Upper lobe of right lung (tissue), 1 donor: ENCODE measurements at regions not wholly inside any gene's neighbourhood (a gene's known extent, or its start where the extent isn't known, plus 50 kb on each side); places are given as distances from the start of the nearest gene placed in this dataset.

Experiments used
- ATAC-seq: fragments of 200-7000 bp; cut with Tn5 transposase; one replicate; pipeline ENCODE4 v1.9.1; 2020; ENCODE audit warnings: mild to moderate bottlenecking, moderate library complexity
- DNase-seq: peaks from one replicate; pipeline ENCODE4 v3.0.0-alpha.2; 2020
- H3K27ac ChIP-seq: fragments of 200-600 bp; one replicate; pipeline ENCODE4 v1.8.0; 2022
- H3K27me3 ChIP-seq: fragments of 200-600 bp; one replicate; pipeline ENCODE4 v1.8.0; 2022; ENCODE audit warnings: mild to moderate bottlenecking
- H3K36me3 ChIP-seq: fragments of 200-600 bp; one replicate; pipeline ENCODE4 v1.8.0; 2022
- H3K4me1 ChIP-seq: fragments of 200-600 bp; one replicate; pipeline ENCODE4 v1.8.0; 2022
- H3K4me3 ChIP-seq: fragments of 200-600 bp; one replicate; pipeline ENCODE4 v1.8.0; 2022; ENCODE audit warnings: mild to moderate bottlenecking
- H3K9me3 ChIP-seq: fragments of 200-600 bp; one replicate; pipeline ENCODE4 v1.8.0; 2022
- intact Hi-C: fragments of 100-400 bp; cut with DNase I; formaldehyde crosslinking; loops from one replicate; pipeline ENCODE4 v1.11.0; 2022
- TF ChIP-seq, protein P1 (sequence below): fragments of 200-600 bp; IDR thresholded peaks from one replicate; pipeline ENCODE4 v1.8.0; 2022; ENCODE audit warnings: antibody characterized with exemption
- donor health status: DM: no; HTN: yes; CAD: no; lungs with severe emphysema.

DNA sequence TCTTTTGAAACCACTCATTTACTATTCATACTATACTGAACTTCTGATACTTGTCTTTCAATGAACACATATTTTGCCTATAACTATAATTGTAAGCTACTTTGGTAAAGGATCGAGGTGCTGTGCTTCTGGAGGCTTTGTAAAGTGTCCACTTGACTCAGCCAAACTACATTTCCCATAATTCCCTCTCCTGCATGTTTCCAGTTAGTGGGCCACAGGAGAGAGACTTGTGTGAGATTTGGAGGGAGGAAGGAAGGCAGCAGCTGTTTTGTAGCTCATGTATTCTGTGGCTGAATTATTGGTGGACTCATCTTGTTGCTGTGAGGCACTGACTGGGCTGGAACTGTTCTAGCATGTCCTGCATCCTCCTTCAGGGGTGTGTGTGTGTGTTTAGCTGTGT, 328.8 kb downstream of the ARL6IP6 start:
- Histone ChIP-seq H3K27ac (no peak overlapping the region), H3K27me3 (no peaks in the 10 kb centered on the region), H3K4me1 (no peaks in the 10 kb centered on the region), H3K9me3 (no peaks in the 10 kb centered on the region), H3K4me3 (no peak overlapping the region), H3K36me3 (no peaks in the 10 kb centered on the region)
- ATAC-seq: no peak
- no peak for DNase-seq
- intact Hi-C loops: no loop called here
- TF ChIP-seq, protein P1, sequence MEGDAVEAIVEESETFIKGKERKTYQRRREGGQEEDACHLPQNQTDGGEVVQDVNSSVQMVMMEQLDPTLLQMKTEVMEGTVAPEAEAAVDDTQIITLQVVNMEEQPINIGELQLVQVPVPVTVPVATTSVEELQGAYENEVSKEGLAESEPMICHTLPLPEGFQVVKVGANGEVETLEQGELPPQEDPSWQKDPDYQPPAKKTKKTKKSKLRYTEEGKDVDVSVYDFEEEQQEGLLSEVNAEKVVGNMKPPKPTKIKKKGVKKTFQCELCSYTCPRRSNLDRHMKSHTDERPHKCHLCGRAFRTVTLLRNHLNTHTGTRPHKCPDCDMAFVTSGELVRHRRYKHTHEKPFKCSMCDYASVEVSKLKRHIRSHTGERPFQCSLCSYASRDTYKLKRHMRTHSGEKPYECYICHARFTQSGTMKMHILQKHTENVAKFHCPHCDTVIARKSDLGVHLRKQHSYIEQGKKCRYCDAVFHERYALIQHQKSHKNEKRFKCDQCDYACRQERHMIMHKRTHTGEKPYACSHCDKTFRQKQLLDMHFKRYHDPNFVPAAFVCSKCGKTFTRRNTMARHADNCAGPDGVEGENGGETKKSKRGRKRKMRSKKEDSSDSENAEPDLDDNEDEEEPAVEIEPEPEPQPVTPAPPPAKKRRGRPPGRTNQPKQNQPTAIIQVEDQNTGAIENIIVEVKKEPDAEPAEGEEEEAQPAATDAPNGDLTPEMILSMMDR: no peak

DNA sequence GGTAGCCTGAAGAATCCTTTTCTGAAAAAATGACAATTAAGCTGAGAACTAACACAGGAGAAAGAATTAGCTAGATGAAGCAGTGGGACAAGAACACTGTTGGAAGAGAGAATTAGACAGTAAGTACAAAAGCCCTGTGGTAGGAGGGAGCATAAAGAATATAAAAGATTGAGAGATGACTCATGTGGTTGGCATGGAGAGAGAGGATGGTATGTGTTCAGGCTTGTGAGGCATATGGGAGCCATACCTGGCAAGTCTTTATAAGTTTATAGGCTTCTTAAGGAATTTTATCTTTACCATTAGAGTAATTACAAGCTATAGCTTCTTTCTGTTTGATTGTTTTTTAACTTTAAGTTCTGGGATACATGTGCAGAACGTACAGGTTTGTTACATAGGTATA, 325.0 kb downstream of the ARL6IP6 start:
- ATAC-seq (no peak), DNase-seq (no peak)
- no peaks in the 10 kb centered on the region for H3K36me3 ChIP-seq
- H3K27me3 ChIP-seq: no peaks in the 10 kb centered on the region
- intact Hi-C loops: no loop called here
- H3K27ac ChIP-seq: no peak overlapping the region
- no peaks in the 10 kb centered on the region for H3K4me1 ChIP-seq
- no peaks in the 10 kb centered on the region for H3K9me3 ChIP-seq
- no peak overlapping the region for H3K4me3 ChIP-seq
- TF ChIP-seq, protein P1: no peak

DNA sequence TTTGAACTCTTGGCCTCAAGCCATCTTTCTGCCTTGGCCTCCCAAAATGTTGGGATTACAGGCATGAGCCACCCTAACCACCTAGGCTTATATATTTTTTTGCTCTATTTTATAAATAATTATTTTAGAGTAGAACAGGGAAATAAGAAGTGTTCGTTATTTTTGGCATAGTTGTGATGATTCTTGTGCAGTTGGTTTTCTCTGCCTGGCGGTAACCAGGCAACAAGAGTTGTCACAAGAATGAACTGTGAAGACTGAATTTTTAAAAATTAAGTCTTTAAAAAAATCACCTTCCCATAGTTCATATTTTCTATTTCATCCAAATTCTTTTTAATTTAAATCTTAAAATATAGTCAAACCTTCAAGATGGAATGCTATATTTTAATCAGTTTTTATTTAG, 310.2 kb downstream of the ARL6IP6 start:
- Histone ChIP-seq H3K4me3 (no peak overlapping the region), H3K27me3 (no peaks in the 10 kb centered on the region), H3K36me3 (no peaks in the 10 kb centered on the region), H3K9me3 (no peaks in the 10 kb centered on the region), H3K4me1 (no peaks in the 10 kb centered on the region), H3K27ac (no peak overlapping the region)
- intact Hi-C loops: no loop called here
- no peak for ATAC-seq
- TF ChIP-seq, protein P1: no peak
- DNase-seq: no peak

DNA sequence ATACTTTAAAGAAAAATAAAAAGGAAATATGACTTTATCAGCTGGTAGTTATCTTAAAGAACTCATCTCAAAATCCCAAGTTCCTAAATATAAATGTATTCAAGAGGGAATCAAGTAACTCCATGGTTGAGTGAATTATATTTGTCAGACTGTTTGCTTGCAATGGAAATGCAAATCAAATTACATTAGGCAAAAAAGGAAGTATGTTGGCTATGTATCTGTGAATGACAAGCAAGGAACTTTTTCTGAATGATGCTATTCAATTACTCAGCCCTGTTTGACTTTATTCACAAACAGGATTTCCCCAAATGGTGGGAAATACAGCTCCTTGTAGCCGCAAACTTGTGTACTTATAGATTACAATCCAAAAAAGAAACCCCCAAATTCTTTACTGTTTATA, 309.1 kb downstream of the ARL6IP6 start:
- TF ChIP-seq, protein P1: no peak
- intact Hi-C loops: no loop called here
- no peaks in the 10 kb centered on the region for H3K9me3 ChIP-seq
- no peaks in the 10 kb centered on the region for H3K27me3 ChIP-seq
- H3K4me1 ChIP-seq: no peaks in the 10 kb centered on the region
- H3K4me3 ChIP-seq: no peak overlapping the region
- no peak overlapping the region for H3K27ac ChIP-seq
- H3K36me3 ChIP-seq: no peaks in the 10 kb centered on the region
- ATAC-seq (no peak), DNase-seq (no peak)

DNA sequence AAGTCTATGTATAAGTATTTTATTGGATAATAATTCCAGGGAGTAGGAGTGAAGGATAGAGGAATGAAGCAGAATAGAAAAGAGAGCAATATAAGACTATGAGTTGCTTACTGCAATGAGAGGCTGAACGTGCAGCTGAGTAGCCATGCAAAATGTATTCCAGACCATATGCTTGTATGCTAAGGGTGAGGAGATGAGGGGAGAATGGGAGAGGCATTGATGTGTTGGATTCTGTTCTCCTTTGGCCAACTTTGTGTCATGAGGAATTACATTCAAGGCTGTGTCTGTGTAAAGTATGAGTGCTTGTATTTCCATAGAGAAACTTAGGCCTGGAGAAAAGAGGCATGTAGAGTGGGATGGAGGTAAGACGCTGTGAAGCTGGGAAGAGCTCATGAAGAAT, 301.8 kb downstream of the ARL6IP6 start:
- Histone ChIP-seq H3K27ac (no peak overlapping the region), H3K4me3 (no peak overlapping the region), H3K27me3 (no peaks in the 10 kb centered on the region), H3K36me3 (no peaks in the 10 kb centered on the region), H3K4me1 (no peaks in the 10 kb centered on the region), H3K9me3 (no peaks in the 10 kb centered on the region)
- intact Hi-C loops: no loop called here
- TF ChIP-seq, protein P1: no peak
- no peak for ATAC-seq
- no peak for DNase-seq

DNA sequence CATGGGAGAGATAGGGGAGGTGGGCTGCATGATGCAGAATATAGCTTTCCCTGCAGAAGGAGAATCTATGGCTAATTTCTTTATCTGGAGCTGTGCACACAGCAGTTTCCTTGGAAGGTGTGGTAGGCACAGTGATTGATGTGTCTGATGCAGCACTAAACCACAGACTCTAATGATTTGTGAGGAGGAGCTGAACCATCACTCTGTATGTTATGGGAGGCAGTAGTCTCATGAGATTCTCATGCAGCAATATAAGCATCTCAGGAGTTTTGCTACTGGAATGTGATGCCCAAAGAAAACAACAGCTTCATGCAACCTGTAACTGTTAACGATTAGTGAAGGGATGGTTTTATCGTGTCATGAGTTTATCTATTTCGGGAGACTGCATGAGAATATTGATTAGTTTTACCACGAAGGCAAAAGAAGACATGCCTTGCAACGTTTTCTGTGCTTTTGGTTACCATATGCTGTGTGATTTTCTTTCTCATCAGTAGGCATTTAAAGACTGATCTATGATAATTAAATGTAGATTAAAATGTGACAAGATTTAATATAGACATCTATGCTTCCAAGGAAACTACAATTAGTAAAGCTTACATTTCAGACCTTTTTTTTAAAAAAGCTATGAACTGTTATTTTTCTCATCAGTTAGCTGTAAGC, 286.8 kb downstream of the ARL6IP6 start:
- Histone ChIP-seq H3K4me3 (no peak overlapping the region), H3K27ac (no peak overlapping the region), H3K36me3 (no peaks in the 10 kb centered on the region), H3K27me3 (no peaks in the 10 kb centered on the region), H3K4me1 (no peaks in the 10 kb centered on the region), H3K9me3 (no peaks in the 10 kb centered on the region)
- ATAC-seq (no peak), DNase-seq (no peak)
- TF ChIP-seq, protein P1: no peak
- intact Hi-C loops: no loop called here
